ENCODE measurements at regions not wholly inside any gene's neighbourhood (a gene's known extent, or its start where the extent isn't known, plus 50 kb on each side); places are given as distances from the start of the nearest gene placed in this dataset.

DNA sequence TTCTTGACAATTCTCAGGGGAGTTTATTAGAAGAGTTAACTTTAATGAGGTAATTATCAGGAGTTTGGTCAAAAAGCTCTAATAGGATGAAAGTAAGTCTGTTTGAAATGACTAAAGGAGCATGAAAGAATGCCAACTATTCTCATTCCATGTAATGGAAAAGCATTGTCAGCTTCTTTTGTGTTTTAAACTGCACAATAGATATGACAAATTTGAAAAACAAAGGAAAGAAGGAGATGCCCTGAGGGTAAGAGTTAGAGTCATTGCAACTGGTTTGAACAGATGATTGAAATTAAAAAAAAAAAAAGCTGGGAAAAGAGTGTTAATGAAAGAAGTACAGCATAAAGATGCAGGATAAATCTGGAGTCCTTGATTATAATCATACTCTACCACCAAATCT is 296.8 kb upstream of the FOLH1 start:
- TF ChIP-seq POLR2A (IDR thresholded peaks at IDR 0.05; ENCODE audit: low read length) (no peak), GATA1 (IDR thresholded peaks at IDR 0.05; ENCODE audit: low read depth, low read length) (no peak)
